ENCODE measurements at regions not wholly inside any gene's neighbourhood (a gene's known extent, or its start where the extent isn't known, plus 50 kb on each side); places are given as distances from the start of the nearest gene placed in this dataset.

- DNase-seq (ENCODE audit: low read depth) = no peak
- no peak overlapping the region for H3K4me3 ChIP-seq (ENCODE audit: low read depth, low read length)
- TF ChIP-seq CTCF (conservative IDR thresholded peaks at IDR 0.05; ENCODE audit: low read depth, low read length) = no peak
These were observed 378.8 kb upstream of the CHD6 start for GRCh38 chr20:41996951-41997350.

- DNase-seq (ENCODE audit: low read depth) = no peak
- H3K4me3 ChIP-seq (ENCODE audit: low read depth, low read length) = no peak overlapping the region
- TF ChIP-seq CTCF (conservative IDR thresholded peaks at IDR 0.05; ENCODE audit: low read depth, low read length) = no peak
These were observed 374.3 kb upstream of the CHD6 start for GRCh38 chr20:41992481-41992880.

GRCh38 chr20:41991412-41991811 lies 373.2 kb upstream of the CHD6 start:
- no peak overlapping the region for H3K4me3 ChIP-seq (ENCODE audit: low read depth, low read length)
- DNase-seq (ENCODE audit: low read depth) = no peak
- no peak for TF ChIP-seq CTCF (conservative IDR thresholded peaks at IDR 0.05; ENCODE audit: low read depth, low read length)

- no peak for TF ChIP-seq CTCF (conservative IDR thresholded peaks at IDR 0.05; ENCODE audit: low read depth, low read length)
- H3K4me3 ChIP-seq (ENCODE audit: low read depth, low read length) = no peak overlapping the region
- DNase-seq (ENCODE audit: low read depth) = no peak
These were observed 371.9 kb upstream of the CHD6 start for GRCh38 chr20:41989935-41990635.

GRCh38 chr20:41989039-41989679 lies 371.0 kb upstream of the CHD6 start:
- no peak for TF ChIP-seq CTCF (conservative IDR thresholded peaks at IDR 0.05; ENCODE audit: low read depth, low read length)
- DNase-seq (ENCODE audit: low read depth) = no peak
- no peak overlapping the region for H3K4me3 ChIP-seq (ENCODE audit: low read depth, low read length)

- no peak for TF ChIP-seq CTCF (conservative IDR thresholded peaks at IDR 0.05; ENCODE audit: low read depth, low read length)
- no peak overlapping the region for H3K4me3 ChIP-seq (ENCODE audit: low read depth, low read length)
- no peak for DNase-seq (ENCODE audit: low read depth)
These were observed 365.9 kb upstream of the CHD6 start for GRCh38 chr20:41984031-41984430.

GRCh38 chr20:41983159-41983558 lies 365.0 kb upstream of the CHD6 start:
- no peak for TF ChIP-seq CTCF (conservative IDR thresholded peaks at IDR 0.05; ENCODE audit: low read depth, low read length)
- no peak overlapping the region for H3K4me3 ChIP-seq (ENCODE audit: low read depth, low read length)
- no peak for DNase-seq (ENCODE audit: low read depth)

All from choroid plexus epithelial cell (primary cell).